ENCODE measurements at regions not wholly inside any gene's neighbourhood (a gene's known extent, or its start where the extent isn't known, plus 50 kb on each side); places are given as distances from the start of the nearest gene placed in this dataset.

DNA sequence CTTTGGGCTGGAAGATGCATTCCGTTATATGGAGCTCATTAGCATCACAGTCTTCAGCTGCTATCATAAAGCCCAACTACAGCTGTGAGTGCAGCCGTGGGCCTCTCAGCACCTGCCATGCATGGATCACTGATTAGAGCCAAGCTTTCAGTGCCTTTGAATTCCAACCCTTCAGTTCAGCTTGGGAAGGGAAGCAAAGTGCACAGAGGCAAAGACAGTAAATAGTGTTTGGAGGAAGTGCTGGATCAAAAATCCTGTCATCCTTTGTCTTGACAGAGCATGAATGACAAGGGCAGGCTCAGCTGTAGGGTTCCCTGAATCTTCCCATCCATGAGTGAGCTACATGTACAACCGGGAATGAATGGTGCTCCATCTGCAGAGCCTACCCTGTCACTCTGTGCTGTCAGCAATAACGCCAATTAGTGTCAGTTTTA, 153.7 kb downstream of the DNAJB9 start:
- Histone ChIP-seq H3K4me1 (no peaks in the 10 kb centered on the region), H3K36me3 (no peaks in the 10 kb centered on the region), H3K27me3 (no peaks in the 10 kb centered on the region), H3K9me3 (no peaks in the 10 kb centered on the region), H3K27ac (no peak overlapping the region), H3K4me3 (no peak overlapping the region)
- TF ChIP-seq, protein P1, sequence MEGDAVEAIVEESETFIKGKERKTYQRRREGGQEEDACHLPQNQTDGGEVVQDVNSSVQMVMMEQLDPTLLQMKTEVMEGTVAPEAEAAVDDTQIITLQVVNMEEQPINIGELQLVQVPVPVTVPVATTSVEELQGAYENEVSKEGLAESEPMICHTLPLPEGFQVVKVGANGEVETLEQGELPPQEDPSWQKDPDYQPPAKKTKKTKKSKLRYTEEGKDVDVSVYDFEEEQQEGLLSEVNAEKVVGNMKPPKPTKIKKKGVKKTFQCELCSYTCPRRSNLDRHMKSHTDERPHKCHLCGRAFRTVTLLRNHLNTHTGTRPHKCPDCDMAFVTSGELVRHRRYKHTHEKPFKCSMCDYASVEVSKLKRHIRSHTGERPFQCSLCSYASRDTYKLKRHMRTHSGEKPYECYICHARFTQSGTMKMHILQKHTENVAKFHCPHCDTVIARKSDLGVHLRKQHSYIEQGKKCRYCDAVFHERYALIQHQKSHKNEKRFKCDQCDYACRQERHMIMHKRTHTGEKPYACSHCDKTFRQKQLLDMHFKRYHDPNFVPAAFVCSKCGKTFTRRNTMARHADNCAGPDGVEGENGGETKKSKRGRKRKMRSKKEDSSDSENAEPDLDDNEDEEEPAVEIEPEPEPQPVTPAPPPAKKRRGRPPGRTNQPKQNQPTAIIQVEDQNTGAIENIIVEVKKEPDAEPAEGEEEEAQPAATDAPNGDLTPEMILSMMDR (IDR thresholded peaks at IDR 0.05), result no peak
- DNase-seq (ENCODE audit: low spot score in 2 of 2), result no peak
- intact Hi-C loops (cut with DNase I), result no loop called here

DNA sequence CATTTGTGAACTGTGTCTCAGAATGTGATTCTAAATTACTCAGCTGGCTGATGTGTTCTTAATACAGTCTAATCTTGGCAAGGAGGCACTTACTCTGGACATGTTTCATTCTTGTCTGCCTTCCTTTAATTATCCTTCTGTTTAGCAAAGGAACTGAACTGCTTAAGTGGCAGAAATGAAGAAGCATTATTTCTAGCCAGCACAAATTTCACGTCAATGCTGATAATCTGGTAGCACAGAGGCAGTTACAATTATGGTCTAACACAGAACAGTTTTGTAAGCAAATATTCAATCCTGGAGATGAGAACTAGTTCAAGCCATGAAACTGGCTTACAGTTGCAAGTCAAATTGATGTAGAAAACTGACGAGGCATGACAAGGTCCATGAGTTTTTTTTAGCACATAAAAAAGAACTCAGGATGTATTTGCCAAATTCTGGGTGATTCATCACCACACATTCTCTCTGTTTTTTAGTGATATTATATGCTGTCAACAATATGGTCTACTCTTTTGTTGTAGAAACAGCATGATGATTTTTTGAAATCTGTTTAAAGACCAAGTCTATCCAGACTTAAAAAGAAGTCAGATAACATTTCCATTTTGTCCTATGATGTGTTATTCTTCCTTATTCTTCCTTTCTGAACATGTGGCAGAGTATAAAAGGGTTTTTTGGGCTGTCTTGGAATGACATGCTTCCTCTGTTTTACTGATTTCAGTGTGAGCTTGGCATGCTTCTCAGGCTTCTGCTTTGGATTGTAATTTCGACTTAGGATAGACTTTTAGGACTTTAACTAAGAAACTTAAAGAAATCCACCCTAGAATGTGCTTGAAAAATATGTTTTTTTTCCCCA, 154.8 kb downstream of the DNAJB9 start:
- intact Hi-C loops (cut with DNase I), result no loop called here
- Histone ChIP-seq H3K27me3 (no peaks in the 10 kb centered on the region), H3K36me3 (no peaks in the 10 kb centered on the region), H3K4me3 (no peak overlapping the region), H3K4me1 (no peaks in the 10 kb centered on the region), H3K27ac (no peak overlapping the region), H3K9me3 (no peaks in the 10 kb centered on the region)
- no peak for DNase-seq (ENCODE audit: low spot score in 2 of 2)
- TF ChIP-seq, protein P1 (IDR thresholded peaks at IDR 0.05), result no peak

DNA sequence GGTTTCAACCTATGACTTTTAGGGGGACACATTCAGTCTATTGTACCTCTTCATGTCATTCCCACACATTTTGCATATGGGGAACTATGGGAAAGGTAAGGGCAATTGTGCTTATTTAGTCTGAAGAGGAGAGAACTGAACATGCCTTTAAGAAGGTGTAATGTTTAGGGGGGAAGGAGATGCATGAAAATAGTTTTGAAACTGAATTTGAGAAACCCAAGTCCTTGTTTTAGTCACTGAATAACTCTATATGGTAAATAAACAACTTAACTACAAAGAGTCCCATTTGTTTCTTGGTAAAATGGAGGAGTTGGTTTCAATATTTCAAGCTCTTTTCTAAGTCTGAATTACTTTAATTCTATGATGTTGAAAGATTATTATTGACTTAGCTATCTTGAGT, 166.1 kb downstream of the DNAJB9 start:
- H3K4me3 ChIP-seq, result no peak overlapping the region
- intact Hi-C loops (cut with DNase I), result no loop called here
- no peak for DNase-seq (ENCODE audit: low spot score in 2 of 2)
- no peaks in the 10 kb centered on the region for H3K9me3 ChIP-seq
- no peaks in the 10 kb centered on the region for H3K36me3 ChIP-seq
- no peaks in the 10 kb centered on the region for H3K27me3 ChIP-seq
- H3K4me1 ChIP-seq, result no peaks in the 10 kb centered on the region
- TF ChIP-seq, protein P1 (IDR thresholded peaks at IDR 0.05), result no peak
- H3K27ac ChIP-seq, result no peak overlapping the region

DNA sequence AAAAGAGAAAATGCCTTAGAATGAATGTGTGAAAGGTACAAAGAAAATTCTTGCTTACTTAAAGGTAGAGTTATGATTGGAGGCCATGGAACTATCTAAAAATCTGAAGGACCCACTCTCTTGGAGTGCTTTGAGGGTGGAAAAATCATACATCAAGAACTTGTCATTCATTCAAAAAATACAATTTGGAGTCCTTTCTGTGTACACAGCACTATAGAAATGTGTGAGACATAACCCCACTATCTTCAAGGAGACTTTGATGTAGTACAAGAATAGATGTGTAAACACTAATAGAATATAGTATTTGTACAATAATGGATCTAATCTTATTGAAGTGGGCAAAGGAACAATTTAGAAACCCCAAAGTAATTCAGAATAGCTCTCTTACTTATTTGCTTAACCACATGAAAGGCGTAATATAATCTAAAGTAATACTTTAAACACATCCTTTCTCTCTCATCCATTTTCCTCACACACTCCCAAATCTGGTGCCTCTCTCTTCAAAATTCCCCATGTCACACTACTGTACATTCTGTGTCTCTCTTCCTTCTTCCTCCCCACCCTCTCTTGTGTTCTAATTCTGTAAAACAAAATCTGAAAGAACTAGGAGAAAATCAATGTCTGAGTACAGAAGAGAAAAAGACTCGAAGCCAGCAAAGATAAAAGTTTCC, 166.7 kb downstream of the DNAJB9 start:
- intact Hi-C loops (cut with DNase I), result no loop called here
- TF ChIP-seq, protein P1 (IDR thresholded peaks at IDR 0.05), result no peak
- H3K4me3 ChIP-seq, result no peak overlapping the region
- H3K4me1 ChIP-seq, result no peaks in the 10 kb centered on the region
- no peak for DNase-seq (ENCODE audit: low spot score in 2 of 2)
- no peaks in the 10 kb centered on the region for H3K9me3 ChIP-seq
- no peaks in the 10 kb centered on the region for H3K27me3 ChIP-seq
- H3K36me3 ChIP-seq, result no peaks in the 10 kb centered on the region
- no peak overlapping the region for H3K27ac ChIP-seq

DNA sequence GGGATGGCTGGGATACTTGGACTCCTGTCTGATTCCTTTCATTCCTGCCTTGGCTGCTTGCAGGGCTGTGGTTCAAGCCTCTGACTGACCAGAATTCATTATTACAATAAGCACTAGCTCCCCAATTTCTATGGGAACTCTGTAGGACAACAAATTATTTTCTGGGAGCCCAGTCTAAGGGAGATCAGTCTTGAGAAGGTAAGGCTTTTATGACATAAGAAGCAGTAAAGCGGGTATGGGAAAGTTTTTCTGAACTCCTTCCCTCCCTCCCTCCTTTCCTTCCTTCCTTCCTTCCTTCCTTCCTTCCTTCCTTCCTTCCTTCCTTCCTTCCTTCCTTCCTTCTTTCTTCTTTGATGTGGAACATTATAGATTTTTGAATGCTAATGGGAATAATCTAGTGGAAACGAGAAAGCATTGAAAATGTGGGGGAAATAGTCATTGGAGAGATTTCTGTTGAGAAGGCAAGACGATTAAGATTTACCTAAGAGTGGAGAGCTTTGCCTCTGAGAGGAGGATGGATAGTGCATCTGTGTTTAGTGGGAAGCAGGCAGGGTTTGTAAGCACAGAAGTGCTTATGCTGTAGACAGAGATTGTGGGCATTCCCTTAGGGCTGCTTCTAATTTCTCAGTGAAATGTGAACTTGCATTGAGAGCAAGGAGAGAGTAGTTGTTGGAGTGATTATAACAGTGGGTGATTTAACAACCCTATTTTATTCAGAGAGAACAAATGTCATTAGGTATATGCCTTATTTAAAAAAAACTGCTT, 201.5 kb downstream of the DNAJB9 start:
- Histone ChIP-seq H3K4me1 (no peaks in the 10 kb centered on the region), H3K27ac (no peak overlapping the region)
- TF ChIP-seq, protein P1 (IDR thresholded peaks at IDR 0.05), result no peak

More for the DNA sequence above, 201.5 kb downstream of the DNAJB9 start:
- no peak for DNase-seq (ENCODE audit: low spot score in 2 of 2)
- intact Hi-C loops (cut with DNase I), result no loop called here
- Histone ChIP-seq H3K4me3 (no peak overlapping the region), H3K9me3 (no peaks in the 10 kb centered on the region), H3K27me3 (no peaks in the 10 kb centered on the region), H3K36me3 (no peaks in the 10 kb centered on the region)

Data from ascending aorta (tissue), 2 donors.